ENCODE measurements at regions not wholly inside any gene's neighbourhood (a gene's known extent, or its start where the extent isn't known, plus 50 kb on each side); places are given as distances from the start of the nearest gene placed in this dataset.

- no peak for DNase-seq (ENCODE audit: low read depth in 3 of 3)
Measured at GRCh38 chr11:123258877-123259276, 63.8 kb upstream of the CLMP start.

DNA sequence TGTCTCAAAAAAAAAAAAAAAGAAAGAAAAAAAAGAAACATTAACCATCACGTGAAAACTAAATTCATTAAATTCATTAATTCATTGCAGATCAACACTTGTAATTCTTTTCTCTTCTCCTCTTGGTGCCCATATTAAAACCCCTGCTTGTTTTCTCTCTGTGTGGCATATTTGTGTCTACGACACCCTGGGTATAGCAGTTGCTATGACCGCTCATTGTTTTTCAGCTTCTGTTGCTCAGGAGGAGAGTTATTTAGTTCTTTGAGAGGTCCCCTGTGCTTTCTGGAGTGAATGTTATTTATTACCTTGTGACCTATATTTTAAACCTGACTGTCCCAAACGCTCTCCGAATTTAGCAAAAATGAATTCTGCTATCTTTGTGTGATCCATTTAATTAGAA is 62.3 kb upstream of the CLMP start:
- no peak for DNase-seq (ENCODE audit: low read depth in 3 of 3)

- no peak for DNase-seq (ENCODE audit: low read depth in 3 of 3)
Measured at GRCh38 chr11:123255909-123256308, 60.9 kb upstream of the CLMP start.

DNA sequence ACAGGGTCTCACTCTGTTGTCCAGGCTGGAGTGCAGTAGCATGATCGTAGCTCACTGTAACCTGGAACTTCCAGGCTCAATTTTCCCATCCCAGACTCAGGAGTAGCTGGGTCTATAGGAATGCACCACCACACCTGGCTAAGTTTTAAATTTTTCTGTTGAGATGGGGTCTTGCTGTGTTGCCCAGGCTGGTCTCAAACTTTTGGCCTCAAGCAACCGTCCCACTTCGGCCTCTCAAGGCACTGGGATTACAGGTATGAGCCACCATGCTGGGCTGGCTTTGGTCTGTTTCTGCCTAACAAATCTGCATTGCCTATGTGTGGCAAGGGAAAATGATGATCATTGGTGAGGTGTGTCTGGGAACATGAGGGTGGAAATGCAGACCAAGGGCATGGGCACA is 59.3 kb upstream of the CLMP start:
- DNase-seq (ENCODE audit: low read depth in 3 of 3): no peak

- DNase-seq (ENCODE audit: low read depth in 3 of 3): no peak
Measured at GRCh38 chr11:123253911-123254310, 58.9 kb upstream of the CLMP start.

DNA sequence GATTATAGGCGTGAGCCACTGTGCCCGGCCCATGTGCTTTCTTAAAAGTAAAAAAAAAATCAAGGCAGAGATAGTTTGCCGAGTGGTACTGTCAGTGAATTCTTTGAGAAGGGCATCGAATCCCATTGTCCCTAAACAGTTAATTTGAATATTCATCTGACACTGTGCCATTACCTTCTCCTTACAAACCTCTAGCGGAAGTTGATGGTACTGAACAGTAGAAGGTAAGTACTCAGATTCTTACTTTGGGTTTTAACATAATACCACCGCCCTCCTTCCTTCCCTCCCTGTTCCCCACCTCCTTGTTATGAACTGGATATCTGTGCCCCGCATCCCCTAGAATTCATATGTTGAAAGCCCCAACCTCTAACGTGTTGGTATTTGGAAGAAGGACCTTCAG is 58.2 kb upstream of the CLMP start:
- DNase-seq (ENCODE audit: low read depth in 3 of 3): no peak

DNA sequence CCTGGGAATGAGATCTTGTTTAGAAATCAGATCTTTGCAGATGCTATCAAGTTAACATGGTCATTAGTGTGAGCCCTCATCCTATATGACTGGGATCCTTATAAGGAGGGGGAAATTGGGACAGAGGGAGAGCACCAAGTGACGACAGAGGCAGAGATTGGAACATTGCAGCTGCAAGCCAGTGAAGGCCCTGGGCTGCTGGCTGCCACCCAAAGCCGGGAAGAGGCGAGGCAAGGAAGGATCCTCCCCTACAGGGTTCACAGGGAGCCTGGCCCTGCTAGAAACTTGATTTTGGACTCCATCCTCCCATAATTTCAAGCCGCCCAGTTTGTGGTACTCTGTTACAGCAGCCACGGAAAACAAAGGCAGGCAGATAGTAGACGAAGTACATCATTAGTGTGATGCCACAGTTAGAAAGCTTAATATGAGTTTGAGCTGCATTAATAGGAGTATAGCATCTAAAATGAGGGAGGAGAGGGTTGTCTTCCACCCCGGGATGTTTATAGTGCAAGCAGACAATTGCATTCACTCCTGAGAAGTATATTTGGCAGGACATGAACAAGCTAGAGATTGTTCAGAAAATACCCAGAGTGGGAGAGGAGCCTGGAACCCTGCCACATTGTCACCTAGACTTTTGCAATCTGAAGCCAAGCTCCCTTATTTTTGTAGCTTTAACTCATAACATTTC is 56.8 kb upstream of the CLMP start:
- no peak for DNase-seq (ENCODE audit: low read depth in 3 of 3)

DNA sequence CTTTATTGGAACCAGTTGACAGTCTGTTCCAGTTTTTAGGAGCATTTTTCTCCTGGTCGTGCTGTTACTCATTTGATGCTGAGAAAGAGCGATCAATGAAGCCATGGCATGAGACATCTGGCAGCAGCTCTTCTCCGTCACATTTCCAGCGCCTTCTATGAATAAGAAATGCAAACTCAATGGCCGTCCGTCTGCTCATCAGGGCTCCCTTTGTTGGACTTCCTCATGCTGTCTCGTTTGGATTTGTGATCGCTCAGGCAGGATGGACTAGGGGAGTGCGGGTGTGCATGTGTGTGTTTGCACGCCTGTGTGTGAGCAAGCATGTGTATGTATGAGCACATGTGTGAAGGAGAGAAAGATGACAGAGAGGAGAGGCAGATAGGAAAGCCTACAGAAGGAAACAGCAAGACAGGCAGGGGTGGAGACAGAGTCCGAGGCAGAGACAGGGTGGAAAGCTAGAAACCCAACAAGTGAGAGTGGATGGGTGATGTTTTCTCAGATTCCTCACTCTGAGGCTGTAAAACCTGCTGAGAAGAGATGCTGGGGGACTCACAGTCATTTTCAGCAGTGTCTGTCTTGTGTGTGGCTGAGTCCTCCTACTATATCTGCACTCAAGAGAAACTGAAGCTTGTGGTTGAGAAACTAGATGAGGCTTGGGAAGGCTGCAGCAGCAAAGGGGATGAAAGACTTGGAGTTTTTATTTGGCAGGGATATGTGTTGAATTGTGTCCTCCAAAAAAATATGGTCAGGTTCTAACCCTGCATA is 56.0 kb upstream of the CLMP start:
- DNase-seq (ENCODE audit: low read depth in 3 of 3): no peak

DNA sequence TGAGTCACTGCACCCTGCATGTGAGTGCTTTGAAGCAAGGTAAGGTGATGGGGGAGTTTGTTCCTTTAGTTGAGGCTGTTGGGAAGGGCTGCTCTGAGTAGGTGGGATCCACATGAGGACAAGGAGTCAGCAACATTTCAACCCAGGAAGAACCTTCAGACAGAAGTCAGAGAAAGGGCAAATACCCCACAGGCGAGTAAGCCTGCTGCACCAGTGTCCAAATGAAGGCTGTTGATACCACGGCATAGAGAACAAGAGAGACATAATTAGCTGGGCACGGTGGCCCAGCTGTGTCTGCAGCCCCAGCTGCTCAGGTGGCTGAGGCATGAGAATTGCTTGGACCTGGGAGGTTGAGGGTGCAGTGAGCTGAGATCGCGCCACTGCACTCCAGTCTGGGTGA is 54.3 kb upstream of the CLMP start:
- no peak for DNase-seq (ENCODE audit: low read depth in 3 of 3)

DNA sequence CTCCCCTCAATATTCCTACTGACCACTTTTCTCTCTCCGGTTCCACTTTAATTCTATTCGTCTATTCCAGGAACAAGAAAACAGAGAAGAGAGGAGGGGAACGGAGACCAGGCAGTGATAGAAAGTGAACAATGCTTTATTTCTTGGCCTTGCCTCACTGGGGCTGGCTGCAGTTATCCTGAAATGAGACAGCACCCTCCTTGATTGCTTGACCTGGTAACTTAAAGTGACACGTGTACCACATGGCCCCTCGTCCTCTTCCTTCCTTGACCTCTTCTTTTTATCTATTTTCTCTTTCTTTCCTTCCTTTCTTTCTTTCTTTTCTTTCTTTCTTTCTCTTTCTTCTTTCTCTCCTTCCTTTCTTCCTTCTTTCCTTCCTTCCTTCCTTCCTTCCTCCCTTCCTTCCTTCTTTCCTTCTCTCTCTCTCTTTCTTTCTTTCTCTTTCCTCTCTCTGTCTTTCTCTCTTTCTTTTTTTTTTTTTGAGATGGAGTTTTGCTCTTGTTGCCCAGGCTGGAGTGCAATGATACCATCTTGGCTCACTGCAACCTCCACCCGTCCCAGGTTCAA is 52.8 kb upstream of the CLMP start:
- DNase-seq (ENCODE audit: low read depth in 3 of 3): no peak

DNA sequence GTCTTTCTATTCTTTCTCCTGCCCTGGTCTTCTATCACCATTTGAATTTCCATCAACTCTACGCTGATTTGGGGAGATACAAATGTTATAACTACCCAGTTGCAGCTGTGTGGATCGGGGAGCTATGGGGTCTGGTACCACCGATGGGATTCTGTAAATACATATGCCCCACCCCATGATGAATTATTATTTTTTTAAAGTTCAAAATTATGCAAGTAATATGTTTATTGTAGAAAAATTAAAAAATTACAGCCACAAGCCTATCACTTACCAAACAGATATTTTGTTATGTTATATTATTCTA is 52.4 kb upstream of the CLMP start:
- DNase-seq (ENCODE audit: low read depth in 3 of 3): no peak

- peak; percentile 70 to 80 (median 72) for DNase-seq (ENCODE audit: low read depth in 3 of 3)
Measured at GRCh38 chr11:123246749-123247495, 51.9 kb upstream of the CLMP start.

DNA sequence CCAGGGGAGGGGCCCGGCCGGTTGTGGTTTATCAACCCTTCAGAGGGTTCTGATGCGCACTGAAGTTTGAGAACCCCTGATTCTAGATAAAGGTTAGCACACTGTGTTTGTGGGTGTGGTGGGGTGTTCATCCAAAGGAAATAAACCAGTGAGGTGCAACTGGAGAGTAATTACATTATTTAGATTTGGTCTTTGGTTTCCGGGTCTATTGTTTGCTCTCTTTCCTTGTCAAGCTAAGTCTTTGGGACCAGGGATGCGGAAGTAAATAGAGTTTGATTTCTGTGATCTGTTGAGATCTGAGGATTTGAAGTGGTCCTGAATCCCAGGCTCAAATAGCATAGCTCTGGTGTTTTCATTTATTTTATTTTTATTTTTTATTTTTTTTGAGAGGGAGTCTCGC is 50.5 kb upstream of the CLMP start:
- DNase-seq (ENCODE audit: low read depth in 3 of 3): no peak
